ENCODE measurements at regions not wholly inside any gene's neighbourhood (a gene's known extent, or its start where the extent isn't known, plus 50 kb on each side); places are given as distances from the start of the nearest gene placed in this dataset.

DNA sequence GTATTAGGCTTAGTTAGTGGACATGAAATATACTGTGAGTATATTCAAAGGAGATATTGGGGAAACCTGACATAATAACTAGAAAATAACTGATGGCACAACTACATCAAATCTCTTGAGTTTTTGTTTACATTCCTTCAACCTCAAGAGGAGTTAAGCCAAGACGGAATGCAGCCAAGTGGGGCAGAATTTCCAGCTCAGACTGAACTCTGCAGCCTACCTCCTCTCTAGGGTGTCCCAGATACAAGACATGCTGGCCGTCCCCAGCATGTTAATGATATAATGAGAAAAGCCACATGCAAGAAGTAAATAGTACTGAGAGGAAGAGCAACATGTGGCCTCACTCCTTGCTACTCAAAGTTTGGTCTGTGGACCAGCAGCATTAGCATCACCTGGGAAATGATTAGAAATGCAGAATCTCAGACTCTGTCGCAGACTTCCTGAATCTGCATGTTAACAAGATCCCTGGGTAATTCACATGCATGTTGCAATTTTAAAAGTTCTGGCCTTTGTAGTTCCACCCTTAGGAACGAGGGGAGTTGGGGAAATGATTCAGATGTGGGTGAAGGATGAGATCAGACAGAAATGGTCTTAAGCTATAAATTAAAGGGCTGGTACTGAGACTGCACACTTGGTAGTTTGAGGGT, 118.4 kb upstream of the CACUL1 start:
- Histone ChIP-seq H3K9me3 (peaks cover 0 to 16% (median 0%) of the 10 kb centered on the region in 4 donors), H3K4me3 (no peak overlapping the region), H3K27me3 (no peaks in the 10 kb centered on the region), H3K36me3 (no peaks in the 10 kb centered on the region), H3K4me1 (peaks cover 0 to 17% (median 0%) of the 10 kb centered on the region in 4 donors), H3K27ac (no peak overlapping the region)
- WGBS, 2 donors, result 39 to 41% methylated on average over 4 of the region's 4 CpGs
- TF ChIP-seq POLR2A (IDR thresholded peaks at IDR 0.05) (no peak), EP300 (IDR thresholded peaks at IDR 0.05) (no peak)
- TF ChIP-seq, protein P1, sequence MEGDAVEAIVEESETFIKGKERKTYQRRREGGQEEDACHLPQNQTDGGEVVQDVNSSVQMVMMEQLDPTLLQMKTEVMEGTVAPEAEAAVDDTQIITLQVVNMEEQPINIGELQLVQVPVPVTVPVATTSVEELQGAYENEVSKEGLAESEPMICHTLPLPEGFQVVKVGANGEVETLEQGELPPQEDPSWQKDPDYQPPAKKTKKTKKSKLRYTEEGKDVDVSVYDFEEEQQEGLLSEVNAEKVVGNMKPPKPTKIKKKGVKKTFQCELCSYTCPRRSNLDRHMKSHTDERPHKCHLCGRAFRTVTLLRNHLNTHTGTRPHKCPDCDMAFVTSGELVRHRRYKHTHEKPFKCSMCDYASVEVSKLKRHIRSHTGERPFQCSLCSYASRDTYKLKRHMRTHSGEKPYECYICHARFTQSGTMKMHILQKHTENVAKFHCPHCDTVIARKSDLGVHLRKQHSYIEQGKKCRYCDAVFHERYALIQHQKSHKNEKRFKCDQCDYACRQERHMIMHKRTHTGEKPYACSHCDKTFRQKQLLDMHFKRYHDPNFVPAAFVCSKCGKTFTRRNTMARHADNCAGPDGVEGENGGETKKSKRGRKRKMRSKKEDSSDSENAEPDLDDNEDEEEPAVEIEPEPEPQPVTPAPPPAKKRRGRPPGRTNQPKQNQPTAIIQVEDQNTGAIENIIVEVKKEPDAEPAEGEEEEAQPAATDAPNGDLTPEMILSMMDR (IDR thresholded peaks at IDR 0.05), result no peak
- DNase-seq (ENCODE audit: low spot score in 2 of 2), result no peak

DNA sequence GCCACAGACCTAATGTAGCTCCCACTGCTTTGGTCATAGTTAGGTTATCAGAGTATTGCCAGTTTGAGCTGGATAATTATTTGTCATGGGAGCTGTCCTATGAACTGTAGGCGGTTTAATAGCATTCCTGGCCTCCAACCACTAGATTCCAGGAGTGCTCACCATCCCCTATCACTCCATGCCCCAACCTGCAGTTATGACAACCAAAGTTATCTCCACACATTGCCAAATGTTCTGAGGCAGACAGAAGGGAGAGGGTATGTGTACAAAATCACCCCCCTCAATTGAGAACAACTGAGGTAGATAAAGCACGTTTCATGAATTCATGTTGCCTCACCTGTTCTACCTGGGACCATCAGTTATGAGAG, 119.0 kb upstream of the CACUL1 start:
- 88 to 95% methylated on average over 2 of the region's 2 CpGs for WGBS, 2 donors
- no peak for DNase-seq (ENCODE audit: low spot score in 2 of 2)
- H3K4me1 ChIP-seq, result peaks cover 0 to 17% (median 0%) of the 10 kb centered on the region in 4 donors
- no peak overlapping the region for H3K4me3 ChIP-seq
- H3K27ac ChIP-seq, result no peak overlapping the region
- H3K36me3 ChIP-seq, result no peaks in the 10 kb centered on the region
- TF ChIP-seq, protein P1 (IDR thresholded peaks at IDR 0.05), result no peak
- TF ChIP-seq EP300 (IDR thresholded peaks at IDR 0.05), result no peak
- TF ChIP-seq POLR2A (IDR thresholded peaks at IDR 0.05), result no peak
- H3K9me3 ChIP-seq, result peaks cover 0 to 16% (median 0%) of the 10 kb centered on the region in 4 donors
- no peaks in the 10 kb centered on the region for H3K27me3 ChIP-seq

DNA sequence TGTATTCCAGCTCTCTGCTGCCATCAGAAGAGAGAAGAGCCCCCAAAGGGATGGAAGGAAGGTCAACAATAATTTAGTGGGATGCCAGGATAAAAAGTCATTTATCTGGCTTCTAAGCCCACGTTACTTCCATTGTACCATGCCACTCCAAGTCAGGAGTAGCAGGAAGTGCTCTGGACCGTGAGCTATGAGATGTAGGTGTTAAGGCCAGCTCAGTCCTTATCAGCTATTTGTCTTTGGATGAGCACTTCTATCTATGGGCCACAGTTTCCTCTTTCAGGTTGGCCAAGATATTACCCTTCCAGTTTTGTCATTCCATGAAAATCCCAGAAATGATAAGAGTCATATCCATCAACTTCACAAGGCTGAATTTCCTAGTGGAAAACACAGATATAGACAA, 119.4 kb upstream of the CACUL1 start:
- Histone ChIP-seq H3K27me3 (no peaks in the 10 kb centered on the region), H3K4me1 (peaks cover 0 to 17% (median 0%) of the 10 kb centered on the region in 4 donors), H3K27ac (no peak overlapping the region), H3K4me3 (no peak overlapping the region), H3K9me3 (peaks cover 0 to 20% (median 0%) of the 10 kb centered on the region in 4 donors), H3K36me3 (no peaks in the 10 kb centered on the region)
- 76 to 77% methylated on average over 2 of the region's 2 CpGs for WGBS, 2 donors
- DNase-seq (ENCODE audit: low spot score in 2 of 2), result no peak
- TF ChIP-seq POLR2A (IDR thresholded peaks at IDR 0.05) (no peak), EP300 (IDR thresholded peaks at IDR 0.05) (no peak)
- TF ChIP-seq, protein P1 (IDR thresholded peaks at IDR 0.05), result no peak

DNA sequence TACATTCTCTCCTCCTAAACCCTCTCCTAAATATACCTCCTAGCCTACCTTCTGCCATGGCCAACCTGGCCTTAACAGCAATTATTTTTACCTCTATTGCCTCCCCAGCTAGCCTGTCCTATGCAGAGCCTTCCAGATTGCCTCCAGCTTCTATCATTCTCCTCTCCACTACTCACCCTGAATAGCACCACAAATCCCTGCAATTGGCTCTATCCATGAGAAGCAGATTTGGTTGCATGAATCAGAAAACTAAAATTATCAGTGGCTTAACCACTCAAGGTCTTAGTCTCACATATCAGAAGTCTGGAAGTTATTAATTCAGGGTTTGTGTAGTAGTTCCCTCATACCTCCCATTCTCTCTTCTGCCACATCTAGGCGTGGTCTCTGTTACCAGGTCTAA, 120.3 kb upstream of the CACUL1 start:
- Histone ChIP-seq H3K9me3 (peaks cover 0 to 22% (median 0%) of the 10 kb centered on the region in 4 donors), H3K4me3 (no peak overlapping the region), H3K4me1 (peaks cover 0 to 15% (median 0%) of the 10 kb centered on the region in 4 donors), H3K36me3 (no peaks in the 10 kb centered on the region), H3K27me3 (no peaks in the 10 kb centered on the region), H3K27ac (no peak overlapping the region)
- TF ChIP-seq EP300 (IDR thresholded peaks at IDR 0.05) (no peak), POLR2A (IDR thresholded peaks at IDR 0.05) (no peak)
- TF ChIP-seq, protein P1 (IDR thresholded peaks at IDR 0.05), result no peak
- 76 to 77% methylated on average over 1 of the region's 1 CpG for WGBS, 2 donors
- DNase-seq (ENCODE audit: low spot score in 2 of 2), result no peak

DNA sequence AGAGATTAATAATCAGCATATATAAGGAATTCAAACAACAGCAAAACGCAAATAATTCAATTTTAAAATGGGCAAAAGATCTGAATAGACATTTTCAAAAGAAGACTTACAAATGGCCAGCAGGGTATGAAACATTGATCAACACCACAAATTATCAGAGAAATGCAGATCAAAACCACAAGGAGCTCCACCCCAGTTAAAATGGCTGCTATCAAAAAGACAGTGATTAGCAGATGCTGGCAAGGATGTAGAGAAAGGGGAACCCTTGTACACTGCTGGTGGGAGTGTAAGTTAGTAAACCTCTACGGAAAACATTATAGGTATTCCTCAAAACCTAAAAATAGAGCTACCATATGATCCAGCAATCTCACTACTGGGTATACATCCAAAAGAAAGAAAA, 128.0 kb upstream of the CACUL1 start:
- H3K27ac ChIP-seq, result no peak overlapping the region
- H3K4me1 ChIP-seq, result no peaks in the 10 kb centered on the region
- TF ChIP-seq, protein P1 (IDR thresholded peaks at IDR 0.05), result no peak
- TF ChIP-seq EP300 (IDR thresholded peaks at IDR 0.05), result no peak
- H3K9me3 ChIP-seq, result peaks cover 0 to 5% (median 0%) of the 10 kb centered on the region in 4 donors
- no peaks in the 10 kb centered on the region for H3K27me3 ChIP-seq
- H3K4me3 ChIP-seq, result no peak overlapping the region
- WGBS, 2 donors, result 96 to 97% methylated on average over 2 of the region's 2 CpGs
- DNase-seq (ENCODE audit: low spot score in 2 of 2), result no peak
- no peaks in the 10 kb centered on the region for H3K36me3 ChIP-seq
